RWPE2 (cell line): ENCODE measurements at regions not wholly inside any gene's neighbourhood (a gene's known extent, or its start where the extent isn't known, plus 50 kb on each side); places are given as distances from the start of the nearest gene placed in this dataset.

Source experiments
- ATAC-seq: fragments of 200-7000 bp; cut with Tn5 transposase; 3 replicates; pipeline ENCODE4 v1.9.1; 2021; ENCODE audit warnings: low read depth
- DNase-seq: peaks from one replicate; pipeline ENCODE4 v3.0.0-alpha.2; 2020; ENCODE audit warnings: low spot score
- H3K27ac ChIP-seq: fragments of 450-650 bp; 2 replicates; pipeline ENCODE4 v1.5.1; 2017; ENCODE audit warnings: mild to moderate bottlenecking; ENCODE audit not compliant: poor library complexity, severe bottlenecking
- H3K27me3 ChIP-seq: fragments of 250-450 bp; sonication (Bioruptor Pico); 2 replicates; pipeline ENCODE4 v1.5.1; 2021; ENCODE audit warnings: mild to moderate bottlenecking, moderate library complexity; ENCODE audit not compliant: insufficient read depth, poor library complexity, severe bottlenecking
- H3K36me3 ChIP-seq: fragments of 250-450 bp; sonication (Bioruptor Pico); 2 replicates; pipeline ENCODE4 v1.5.1; 2020; ENCODE audit warnings: low read depth, mild to moderate bottlenecking, moderate library complexity
- H3K4me1 ChIP-seq: fragments of 250-450 bp; sonication (Bioruptor Pico); 2 replicates; pipeline ENCODE4 v1.5.1; 2021; ENCODE audit warnings: mild to moderate bottlenecking, moderate library complexity; ENCODE audit not compliant: insufficient read depth, poor library complexity, severe bottlenecking
- H3K4me3 ChIP-seq: fragments of 250-450 bp; sonication (Bioruptor Pico); 2 replicates; pipeline ENCODE4 v1.5.1; 2021; ENCODE audit warnings: mild to moderate bottlenecking, moderate library complexity; ENCODE audit not compliant: severe bottlenecking
- H3K9me3 ChIP-seq: fragments of 250-450 bp; sonication (Bioruptor Pico); 2 replicates; pipeline ENCODE4 v1.5.1; 2021; ENCODE audit warnings: mild to moderate bottlenecking, moderate library complexity; ENCODE audit not compliant: severe bottlenecking
- CTCF ChIP-seq: fragments of 450-650 bp; IDR thresholded peaks from one replicate; pipeline ENCODE4 v1.5.1; 2017; ENCODE audit warnings: mild to moderate bottlenecking, moderate library complexity; ENCODE audit not compliant: poor library complexity, severe bottlenecking

- H3K27ac ChIP-seq = no peak overlapping the region
- DNase-seq (no peak), ATAC-seq (no peak)
- no peaks in the 10 kb centered on the region for H3K9me3 ChIP-seq
- H3K36me3 ChIP-seq = no peaks in the 10 kb centered on the region
- no peaks in the 10 kb centered on the region for H3K27me3 ChIP-seq
- H3K4me3 ChIP-seq = no peak overlapping the region
- H3K4me1 ChIP-seq = peaks cover under 1% of the 10 kb centered on the region
- no peak for TF ChIP-seq CTCF
Measured at GRCh38 chr2:226143091-226143490, 656.5 kb downstream of the IRS1 start.

- no peak for TF ChIP-seq CTCF
- DNase-seq (no peak), ATAC-seq (no peak)
- H3K4me1 ChIP-seq = peaks cover 7% of the 10 kb centered on the region
- no peaks in the 10 kb centered on the region for H3K36me3 ChIP-seq
- H3K27me3 ChIP-seq = no peaks in the 10 kb centered on the region
- no peak overlapping the region for H3K27ac ChIP-seq
- no peaks in the 10 kb centered on the region for H3K9me3 ChIP-seq
- H3K4me3 ChIP-seq = no peak overlapping the region
Measured at GRCh38 chr2:226142463-226142862, 657.2 kb downstream of the IRS1 start.

DNA sequence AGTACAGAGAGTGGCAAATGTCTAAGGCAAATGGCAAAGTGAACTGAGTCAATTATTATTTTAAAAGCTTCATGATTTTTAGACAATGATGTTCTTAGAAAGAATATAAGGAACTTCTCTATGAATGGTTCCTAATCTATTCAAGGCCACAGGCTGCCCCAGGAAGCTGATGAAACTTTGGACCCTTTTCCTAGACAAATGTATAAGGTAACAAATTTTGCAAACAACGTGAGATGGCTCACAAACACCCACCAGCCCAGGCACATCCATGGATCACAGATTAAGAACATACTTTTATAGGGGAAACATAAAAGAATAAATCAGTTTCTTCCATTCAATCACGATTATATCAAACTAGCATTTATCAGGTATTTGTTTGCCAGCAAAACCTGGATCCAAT lies 659.0 kb downstream of the IRS1 start:
- Histone ChIP-seq H3K4me3 (no peak overlapping the region), H3K36me3 (no peaks in the 10 kb centered on the region), H3K9me3 (no peaks in the 10 kb centered on the region), H3K27me3 (no peaks in the 10 kb centered on the region), H3K4me1 (peaks cover 24% of the 10 kb centered on the region), H3K27ac (no peak overlapping the region)
- TF ChIP-seq CTCF = no peak
- DNase-seq (no peak), ATAC-seq (no peak)

DNA sequence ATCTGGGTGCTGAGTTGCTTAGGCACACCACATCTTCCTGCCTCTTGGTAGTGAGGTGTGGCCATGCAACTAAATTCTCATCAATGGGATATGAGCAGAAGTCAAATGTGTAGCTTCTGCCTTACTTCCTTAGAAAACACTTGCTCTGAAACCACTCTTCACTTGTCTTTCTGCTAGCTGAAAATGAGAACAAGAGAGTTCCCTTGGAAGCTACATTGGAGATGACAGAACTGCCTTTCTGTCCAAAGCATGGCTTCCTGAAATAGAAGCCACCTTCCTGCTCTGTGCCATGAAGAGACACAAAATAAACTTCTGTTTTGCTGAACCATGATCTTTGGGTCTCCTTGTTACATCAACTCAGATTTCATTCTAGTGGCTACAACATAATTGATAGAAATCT lies 659.9 kb downstream of the IRS1 start:
- Histone ChIP-seq H3K27me3 (no peaks in the 10 kb centered on the region), H3K27ac (peak overlapping the region; percentile 99), H3K4me1 (peaks cover 24% of the 10 kb centered on the region), H3K4me3 (no peak overlapping the region), H3K9me3 (no peaks in the 10 kb centered on the region), H3K36me3 (no peaks in the 10 kb centered on the region)
- no peak for DNase-seq
- no peak for ATAC-seq
- no peak for TF ChIP-seq CTCF

DNA sequence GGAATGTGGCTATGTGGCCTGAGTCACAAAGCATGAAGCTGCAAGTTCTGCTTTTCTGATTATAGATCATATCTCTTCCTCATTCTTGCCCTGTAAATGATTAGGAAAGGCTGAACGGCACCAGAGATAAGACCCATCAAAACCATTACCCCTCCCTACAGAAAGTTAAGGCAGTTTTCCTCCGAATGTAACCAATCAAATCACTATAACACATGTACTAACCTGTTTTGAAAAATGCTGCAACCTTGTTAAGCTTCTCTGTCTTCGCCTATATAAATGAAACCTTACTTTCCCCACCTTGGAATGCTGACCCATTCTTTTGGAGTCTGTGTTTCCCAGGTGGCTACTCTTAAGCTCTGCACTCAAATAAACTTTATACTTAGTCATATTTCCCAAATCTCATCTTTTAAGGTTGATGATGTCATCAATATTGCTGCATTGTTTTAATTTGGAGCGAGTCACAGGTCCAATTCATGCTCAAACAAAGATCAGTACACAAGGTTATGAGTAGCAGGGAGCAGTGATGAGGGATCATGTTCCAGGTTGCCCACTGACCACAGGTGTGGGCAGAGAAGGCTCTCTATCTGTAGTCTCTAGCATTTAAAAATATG lies 662.3 kb downstream of the IRS1 start:
- peak overlapping the region; percentile 99 for H3K27ac ChIP-seq
- TF ChIP-seq CTCF = no peak
- no peak overlapping the region for H3K4me3 ChIP-seq
- H3K9me3 ChIP-seq = no peaks in the 10 kb centered on the region
- ATAC-seq (peak; percentile 97), DNase-seq (peak; percentile 83)
- no peaks in the 10 kb centered on the region for H3K27me3 ChIP-seq
- no peaks in the 10 kb centered on the region for H3K36me3 ChIP-seq
- H3K4me1 ChIP-seq = peaks cover 24% of the 10 kb centered on the region
